EL (cell line): ENCODE measurements at regions not wholly inside any gene's neighbourhood (a gene's known extent, or its start where the extent isn't known, plus 50 kb on each side); places are given as distances from the start of the nearest gene placed in this dataset.

Experiments
- DNase-seq: peaks from one replicate; pipeline ENCODE4 v3.0.0-alpha.2; 2016

- DNase-seq, result no peak
Measured at GRCh38 chr10:10927608-10928007, 90.1 kb upstream of the CELF2 start.

GRCh38 chr10:10930979-10931743, 86.5 kb upstream of the CELF2 start:
- DNase-seq, result no peak

GRCh38 chr10:10935032-10935431, 82.6 kb upstream of the CELF2 start:
- no peak for DNase-seq

GRCh38 chr10:10938676-10939075, 79.0 kb upstream of the CELF2 start:
- DNase-seq, result no peak

GRCh38 chr10:10941127-10941730, 76.4 kb upstream of the CELF2 start:
- no peak for DNase-seq

- peak; percentile 13 for DNase-seq
Measured at GRCh38 chr10:10942441-10942840, 75.2 kb upstream of the CELF2 start.

- no peak for DNase-seq
Measured at GRCh38 chr10:10946081-10946480, 71.6 kb upstream of the CELF2 start.

- DNase-seq, result no peak
Measured at GRCh38 chr10:10946801-10947200, 70.9 kb upstream of the CELF2 start.

GRCh38 chr10:10951675-10952074, 66.0 kb upstream of the CELF2 start:
- no peak for DNase-seq

- DNase-seq, result no peak
Measured at GRCh38 chr10:10952800-10953199, 64.9 kb upstream of the CELF2 start.

GRCh38 chr10:10956681-10957542, 60.8 kb upstream of the CELF2 start:
- DNase-seq, result no peak

GRCh38 chr10:10958041-10958440, 59.6 kb upstream of the CELF2 start:
- no peak for DNase-seq

GRCh38 chr10:10959666-10960065, 58.0 kb upstream of the CELF2 start:
- DNase-seq, result no peak

GRCh38 chr10:10960534-10960933, 57.1 kb upstream of the CELF2 start:
- no peak for DNase-seq

- no peak for DNase-seq
Measured at GRCh38 chr10:10961072-10961471, 56.6 kb upstream of the CELF2 start.

GRCh38 chr10:10967029-10967428, 50.6 kb upstream of the CELF2 start:
- no peak for DNase-seq

GRCh38 chr10:10967581-10968256, 50.0 kb upstream of the CELF2 start:
- DNase-seq, result no peak
